Neuronal stem cell (in vitro differentiated cells): ENCODE measurements at regions not wholly inside any gene's neighbourhood (a gene's known extent, or its start where the extent isn't known, plus 50 kb on each side); places are given as distances from the start of the nearest gene placed in this dataset.

Experiments used
- DNase-seq: peaks from one replicate; pipeline ENCODE4 v3.0.0-alpha.2; 2013; ENCODE audit warnings: low spot score
- H2AFZ ChIP-seq: one replicate; pipeline ENCODE4 v1.6.1; 2013; ENCODE audit warnings: mild to moderate bottlenecking, low read length, inconsistent platforms
- H2AK5ac ChIP-seq: 2 replicates; pipeline ENCODE4 v1.6.1; 2013; ENCODE audit warnings: low read depth, mild to moderate bottlenecking, inconsistent platforms, low read length, moderate library complexity, mixed read lengths
- H2BK120ac ChIP-seq: 2 replicates; pipeline ENCODE4 v1.6.1; 2013; ENCODE audit warnings: low read depth, mild to moderate bottlenecking, inconsistent platforms, low read length, moderate library complexity, mixed read lengths
- H2BK12ac ChIP-seq: one replicate; pipeline ENCODE4 v1.6.1; 2013; ENCODE audit warnings: low read length, inconsistent platforms
- H2BK15ac ChIP-seq: 2 replicates; pipeline ENCODE4 v1.6.1; 2013; ENCODE audit warnings: mild to moderate bottlenecking, low read length, inconsistent platforms, mixed read lengths
- H2BK5ac ChIP-seq: one replicate; pipeline ENCODE4 v1.6.1; 2013; ENCODE audit warnings: inconsistent platforms, mild to moderate bottlenecking, low read length, moderate library complexity
- H3K14ac ChIP-seq: one replicate; pipeline ENCODE4 v1.6.1; 2013; ENCODE audit warnings: low read length, inconsistent platforms
- H3K18ac ChIP-seq: 2 replicates; pipeline ENCODE4 v1.6.1; 2013; ENCODE audit warnings: low read length, inconsistent platforms
- H3K23ac ChIP-seq: 2 replicates; pipeline ENCODE4 v1.6.1; 2013; ENCODE audit warnings: low read depth, mild to moderate bottlenecking, mixed read lengths, low read length, inconsistent platforms; ENCODE audit not compliant: poor library complexity
- H3K27ac ChIP-seq: replicated peaks from 3 replicates; pipeline ENCODE4 v1.5.1; 2013; ENCODE audit warnings: low read length, inconsistent platforms
- H3K27me3 ChIP-seq, 3 experiments: 2 replicates each; pipeline ENCODE4 v1.6.1; 2013; ENCODE audit warnings: low read length in 3 of 3, mild to moderate bottlenecking in 2 of 3, inconsistent platforms in 1 of 3, low read depth in 1 of 3, mixed read lengths in 1 of 3, moderate library complexity in 1 of 3; ENCODE audit not compliant: control insufficient read depth in 3 of 3, insufficient read depth in 3 of 3
- H3K36me3 ChIP-seq, 2 donors: replicated peaks in 1 of 2; 2 replicates each; pipeline ENCODE4 v1.6.1; 2013; ENCODE audit warnings: low read length in 2 of 2; ENCODE audit not compliant: control insufficient read depth in 2 of 2, insufficient read depth in 2 of 2
- H3K4ac ChIP-seq: 2 replicates; pipeline ENCODE4 v1.6.1; 2013; ENCODE audit warnings: inconsistent platforms, mild to moderate bottlenecking, low read length, moderate library complexity
- H3K4me1 ChIP-seq, 2 donors: 1 replicate in 1 of 2; 2 replicates in 1 of 2; pipeline ENCODE4 v1.6.1; 2013; ENCODE audit warnings: low read length in 2 of 2, low read depth in 1 of 2; ENCODE audit not compliant: control insufficient read depth in 2 of 2, insufficient read depth in 1 of 2
- H3K4me2 ChIP-seq: one replicate; pipeline ENCODE4 v1.6.1; 2013; ENCODE audit warnings: mild to moderate bottlenecking, low read length, inconsistent platforms; ENCODE audit not compliant: insufficient read depth, poor library complexity, severe bottlenecking
- H3K4me3 ChIP-seq, 2 donors: 2 replicates each; pipeline ENCODE4 v1.5.1; 2013; ENCODE audit warnings: low read length in 2 of 2, mild to moderate bottlenecking in 2 of 2, inconsistent platforms in 1 of 2, moderate library complexity in 1 of 2
- H3K79me1 ChIP-seq: one replicate; pipeline ENCODE4 v1.6.1; 2013; ENCODE audit warnings: low read depth, mild to moderate bottlenecking, inconsistent platforms, low read length, moderate library complexity
- H3K9ac ChIP-seq: one replicate; pipeline ENCODE4 v1.6.1; 2013; ENCODE audit warnings: mild to moderate bottlenecking, low read depth, low read length, inconsistent platforms; ENCODE audit not compliant: poor library complexity
- H3K9me3 ChIP-seq, 2 donors: replicated peaks in 1 of 2; 2 replicates each; pipeline versions ENCODE3 to v1.6.1; 2013; ENCODE audit warnings: low read length in 2 of 2, mild to moderate bottlenecking in 2 of 2, inconsistent platforms in 1 of 2, low read depth in 1 of 2, mixed read lengths in 1 of 2, moderate library complexity in 1 of 2; ENCODE audit not compliant: control insufficient read depth in 2 of 2, insufficient read depth in 1 of 2
- H4K8ac ChIP-seq: one replicate; pipeline ENCODE4 v1.6.1; 2013; ENCODE audit warnings: low read depth, mild to moderate bottlenecking, inconsistent platforms, low read length, moderate library complexity
- H4K91ac ChIP-seq: one replicate; pipeline ENCODE4 v1.6.1; 2013; ENCODE audit warnings: low read length, low read depth, mild to moderate bottlenecking, inconsistent platforms; ENCODE audit not compliant: poor library complexity
- WGBS, 2 donors: extraction: QIAGEN DNeasy Blood & Tissue Kit; methylation state at CpG; one replicate each; pipeline ENCODE4 v1.1.7; 2013; ENCODE audit warnings: missing lambda C conversion rate in 2 of 2, mixed read lengths in 1 of 2; ENCODE audit not compliant: insufficient read length in 2 of 2, insufficient replicate concordance in 1 of 2; ENCODE audit errors: extremely low coverage in 2 of 2; 5-methylcytosine and 5-hydroxymethylcytosine counted together

DNA sequence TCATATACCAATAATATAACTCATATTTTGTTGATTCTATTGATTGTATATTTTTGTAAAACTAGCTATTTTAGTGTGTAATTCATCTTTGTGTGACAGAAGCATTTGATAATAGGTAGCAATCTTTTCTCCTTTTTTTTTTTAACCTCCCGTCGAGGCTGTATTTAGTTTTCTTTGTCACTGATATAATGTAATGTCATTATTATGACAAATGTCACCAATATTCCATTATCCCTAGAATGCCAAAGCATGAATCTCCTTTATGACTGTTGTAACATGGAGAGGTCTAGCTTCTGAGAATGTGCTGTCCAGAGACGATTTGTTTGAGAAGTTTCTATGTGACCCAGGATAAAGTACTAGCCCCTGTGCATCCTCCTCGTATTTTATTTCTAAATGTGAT lies 639.0 kb upstream of the ATXN7L3B start:
- Histone ChIP-seq H4K91ac (no peak overlapping the region), H2BK15ac (no peak overlapping the region), H3K4me1 (no peaks in the 10 kb centered on the region), H3K14ac (no peak overlapping the region), H3K18ac (no peak overlapping the region), H2AK5ac (no peak overlapping the region), H2AFZ (no peak overlapping the region), H2BK5ac (no peak overlapping the region), H3K4ac (no peak overlapping the region), H2BK120ac (no peak overlapping the region), H3K27me3 (no peaks in the 10 kb centered on the region), H3K9ac (no peak overlapping the region), H3K79me1 (no peaks in the 10 kb centered on the region), H4K8ac (no peak overlapping the region), H3K27ac (no peak overlapping the region), H3K4me2 (no peak overlapping the region), H3K9me3 (no peaks in the 10 kb centered on the region), H3K23ac (no peak overlapping the region), H3K36me3 (no peaks in the 10 kb centered on the region), H3K4me3 (no peak overlapping the region), H2BK12ac (no peak overlapping the region)
- no CpG with 5 or more reads among the region's 4 CpGs for WGBS, 2 donors
- DNase-seq: no peak

- Histone ChIP-seq H2BK15ac (no peak overlapping the region), H3K4me3 (no peak overlapping the region), H2BK120ac (no peak overlapping the region), H3K9me3 (no peaks in the 10 kb centered on the region), H3K9ac (no peak overlapping the region), H3K27me3 (no peaks in the 10 kb centered on the region), H3K4me2 (no peak overlapping the region), H4K8ac (no peak overlapping the region), H2BK5ac (no peak overlapping the region), H2BK12ac (no peak overlapping the region), H3K14ac (no peak overlapping the region), H4K91ac (no peak overlapping the region), H3K18ac (no peak overlapping the region), H3K79me1 (no peaks in the 10 kb centered on the region), H3K36me3 (no peaks in the 10 kb centered on the region), H3K27ac (no peak overlapping the region), H3K4me1 (no peaks in the 10 kb centered on the region), H2AFZ (no peak overlapping the region), H3K23ac (no peak overlapping the region), H2AK5ac (no peak overlapping the region), H3K4ac (no peak overlapping the region)
- DNase-seq: no peak
- WGBS, 2 donors: no CpG with 5 or more reads among the region's 2 CpGs
These were observed 635.4 kb upstream of the ATXN7L3B start for GRCh38 chr12:73902260-73902659.

DNA sequence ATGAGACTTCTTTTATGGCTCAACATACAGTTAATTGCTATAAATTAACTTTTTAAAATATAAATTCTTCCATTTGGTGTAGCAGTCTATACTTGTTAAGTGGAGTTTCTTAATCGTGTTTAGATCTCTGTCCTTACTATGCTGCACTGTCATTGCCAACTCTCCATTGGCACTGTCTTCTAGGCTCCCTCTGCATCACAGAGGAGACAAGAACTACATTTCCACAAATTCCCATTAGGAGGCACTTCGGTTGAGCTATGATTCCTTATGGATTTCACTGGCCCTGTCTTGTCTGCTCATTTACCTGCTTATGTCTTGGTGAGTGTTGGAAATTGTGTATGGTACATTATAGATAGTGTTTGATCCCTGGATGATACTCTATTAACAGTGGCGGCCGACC lies 630.9 kb upstream of the ATXN7L3B start:
- H3K9ac ChIP-seq: no peak overlapping the region
- H3K27me3 ChIP-seq: no peaks in the 10 kb centered on the region
- WGBS, 2 donors: no CpG with 5 or more reads among the region's 4 CpGs
- H3K4me3 ChIP-seq: no peak overlapping the region
- no peak overlapping the region for H2BK5ac ChIP-seq
- H2AFZ ChIP-seq: no peak overlapping the region
- no peak overlapping the region for H3K27ac ChIP-seq
- no peak overlapping the region for H2BK12ac ChIP-seq
- H3K36me3 ChIP-seq: no peaks in the 10 kb centered on the region
- no peak overlapping the region for H4K91ac ChIP-seq
- H2BK15ac ChIP-seq: no peak overlapping the region
- H3K14ac ChIP-seq: no peak overlapping the region
- H2AK5ac ChIP-seq: no peak overlapping the region
- no peaks in the 10 kb centered on the region for H3K79me1 ChIP-seq
- no peak overlapping the region for H4K8ac ChIP-seq
- DNase-seq: no peak
- H3K18ac ChIP-seq: no peak overlapping the region
- H3K4me1 ChIP-seq: no peaks in the 10 kb centered on the region
- H3K9me3 ChIP-seq: no peaks in the 10 kb centered on the region
- H3K4ac ChIP-seq: no peak overlapping the region
- no peak overlapping the region for H3K23ac ChIP-seq
- no peak overlapping the region for H3K4me2 ChIP-seq
- H2BK120ac ChIP-seq: no peak overlapping the region

GRCh38 chr12:73935817-73936216 lies 601.8 kb upstream of the ATXN7L3B start:
- H3K27me3 ChIP-seq: no peaks in the 10 kb centered on the region
- H3K14ac ChIP-seq: no peak overlapping the region
- no peak overlapping the region for H2AK5ac ChIP-seq
- H2BK12ac ChIP-seq: no peak overlapping the region
- no peak overlapping the region for H4K91ac ChIP-seq
- no peak overlapping the region for H3K4me2 ChIP-seq
- H3K4me1 ChIP-seq: no peaks in the 10 kb centered on the region
- no peak overlapping the region for H2BK120ac ChIP-seq
- H3K18ac ChIP-seq: no peak overlapping the region
- H3K36me3 ChIP-seq: no peaks in the 10 kb centered on the region
- H3K4ac ChIP-seq: no peak overlapping the region
- no peaks in the 10 kb centered on the region for H3K9me3 ChIP-seq
- no peak overlapping the region for H3K23ac ChIP-seq
- H4K8ac ChIP-seq: no peak overlapping the region
- no peak overlapping the region for H2BK5ac ChIP-seq
- no peak overlapping the region for H3K9ac ChIP-seq
- H2BK15ac ChIP-seq: no peak overlapping the region
- H2AFZ ChIP-seq: no peak overlapping the region
- DNase-seq: no peak
- no CpG with 5 or more reads among the region's 1 CpG for WGBS, 2 donors
- no peaks in the 10 kb centered on the region for H3K79me1 ChIP-seq
- no peak overlapping the region for H3K4me3 ChIP-seq
- no peak overlapping the region for H3K27ac ChIP-seq
